Liver (tissue), 8 donors: ENCODE measurements at regions not wholly inside any gene's neighbourhood (a gene's known extent, or its start where the extent isn't known, plus 50 kb on each side); places are given as distances from the start of the nearest gene placed in this dataset.

ENCODE experiments used
- DNase-seq: peaks from one replicate; pipeline ENCODE4 v3.0.0-alpha.2; 2017; ENCODE audit warnings: low spot score
- H3K27ac ChIP-seq, 2 donors: one replicate each; pipeline ENCODE4 v1.7.0; 2013; ENCODE audit warnings: inconsistent platforms in 2 of 2, low read length in 2 of 2, control low read depth in 1 of 2, low read depth in 1 of 2, mild to moderate bottlenecking in 1 of 2
- H3K27me3 ChIP-seq, 4 donors: one replicate each; pipeline versions ENCODE4 v1.6.1 to v1.7.0; 2013; ENCODE audit warnings: low read length in 3 of 4, inconsistent platforms in 1 of 4, mild to moderate bottlenecking in 1 of 4, moderate library complexity in 1 of 4; ENCODE audit not compliant: control insufficient read depth in 4 of 4, insufficient read depth in 4 of 4
- H3K36me3 ChIP-seq, 4 donors: one replicate each; pipeline versions ENCODE4 v1.6.1 to v1.7.0; 2013; ENCODE audit warnings: low read length in 3 of 4, mild to moderate bottlenecking in 3 of 4, low read depth in 1 of 4, moderate library complexity in 1 of 4; ENCODE audit not compliant: control insufficient read depth in 4 of 4, insufficient read depth in 3 of 4
- H3K4me1 ChIP-seq, 4 donors: one replicate each; pipeline versions ENCODE4 v1.6.1 to v1.7.0; 2013; ENCODE audit warnings: low read length in 3 of 4, mild to moderate bottlenecking in 3 of 4, moderate library complexity in 1 of 4; ENCODE audit not compliant: control insufficient read depth in 4 of 4, insufficient read depth in 4 of 4
- H3K4me3 ChIP-seq, 3 donors: one replicate each; pipeline versions ENCODE4 v1.6.1 to v1.7.0; 2013; ENCODE audit warnings: low read length in 3 of 3, control low read depth in 1 of 3, low read depth in 1 of 3, mild to moderate bottlenecking in 1 of 3
- H3K9ac ChIP-seq, 2 donors: one replicate each; pipeline ENCODE4 v1.7.0; 2013; ENCODE audit warnings: low read length in 2 of 2, mild to moderate bottlenecking in 2 of 2, moderate library complexity in 2 of 2, control low read depth in 1 of 2, low read depth in 1 of 2
- H3K9me3 ChIP-seq, 4 donors: one replicate each; pipeline versions ENCODE4 v1.6.1 to v1.7.0; 2013; ENCODE audit warnings: low read length in 3 of 4; ENCODE audit not compliant: control insufficient read depth in 4 of 4
- CTCF ChIP-seq: fragments of 150-350 bp; IDR thresholded peaks from 2 replicates; pipeline ENCODE4 v1.5.1; 2017; ENCODE audit warnings: improper control_type of control experiment, low read depth, low read length; ENCODE audit not compliant: missing input control
- EGR1 ChIP-seq, 2 donors: IDR thresholded peaks; 2 replicates each; pipeline ENCODE4 v1.6.1; 2016 to 2018; ENCODE audit warnings: antibody characterized with exemption in 2 of 2, low read depth in 2 of 2
- FOXA1 ChIP-seq: IDR thresholded peaks from 2 replicates; pipeline ENCODE4 v1.6.1; 2016; ENCODE audit warnings: antibody characterized with exemption
- FOXA2 ChIP-seq: IDR thresholded peaks from 2 replicates; pipeline ENCODE4 v1.6.1; 2016; ENCODE audit warnings: antibody characterized with exemption
- GABPA ChIP-seq, 2 donors: IDR thresholded peaks in 1 of 2; conservative IDR thresholded peaks in 1 of 2; 2 replicates each; pipeline ENCODE4 v1.6.1; 2016; ENCODE audit warnings: antibody characterized with exemption in 2 of 2, mild to moderate bottlenecking in 1 of 2, moderate library complexity in 1 of 2
- HNF4A ChIP-seq, 2 donors: conservative IDR thresholded peaks; 2 replicates each; pipeline ENCODE4 v1.6.1; 2016; ENCODE audit warnings: antibody characterized with exemption in 2 of 2, mild to moderate bottlenecking in 2 of 2
- HNF4G ChIP-seq: IDR thresholded peaks from 2 replicates; pipeline ENCODE4 v1.6.1; 2016; ENCODE audit warnings: antibody characterized with exemption
- JUND ChIP-seq, 2 donors: IDR thresholded peaks; 2 replicates each; pipeline ENCODE4 v1.6.1; 2016; ENCODE audit warnings: antibody characterized with exemption in 2 of 2
- MAX ChIP-seq: IDR thresholded peaks from 2 replicates; pipeline ENCODE4 v1.6.1; 2016; ENCODE audit warnings: antibody characterized with exemption
- NR2F2 ChIP-seq: IDR thresholded peaks from 2 replicates; pipeline ENCODE4 v1.6.1; 2016; ENCODE audit warnings: antibody characterized with exemption
- RAD21 ChIP-seq, 2 donors: IDR thresholded peaks; 2 replicates each; pipeline ENCODE4 v1.6.1; 2016; ENCODE audit warnings: antibody characterized with exemption in 2 of 2, mild to moderate bottlenecking in 2 of 2
- RXRA ChIP-seq, 2 donors: IDR thresholded peaks; 2 replicates each; pipeline ENCODE4 v1.6.1; 2017 to 2018; ENCODE audit warnings: antibody characterized with exemption in 2 of 2, mild to moderate bottlenecking in 1 of 2
- SP1 ChIP-seq: IDR thresholded peaks from 2 replicates; pipeline ENCODE4 v1.6.1; 2018; ENCODE audit warnings: antibody characterized with exemption, mild to moderate bottlenecking
- TAF1 ChIP-seq: conservative IDR thresholded peaks from 2 replicates; pipeline ENCODE4 v1.6.1; 2016; ENCODE audit warnings: antibody characterized with exemption, mild to moderate bottlenecking
- YY1 ChIP-seq: IDR thresholded peaks from 2 replicates; pipeline ENCODE4 v1.6.1; 2016; ENCODE audit warnings: antibody characterized with exemption, mild to moderate bottlenecking
- ZBTB33 ChIP-seq: IDR thresholded peaks from 2 replicates; pipeline ENCODE4 v1.6.1; 2016; ENCODE audit warnings: antibody characterized with exemption
- WGBS: extraction: QIAGEN DNeasy Blood & Tissue Kit; methylation state at CpG from one replicate; pipeline ENCODE4 v1.1.7; 2013; 5-methylcytosine and 5-hydroxymethylcytosine counted together
- TF ChIP-seq, protein P1 (sequence below): IDR thresholded peaks from 2 replicates; pipeline ENCODE4 v1.6.1; 2016; ENCODE audit warnings: antibody characterized with exemption
- TF ChIP-seq, protein P2 (sequence below): IDR thresholded peaks from 2 replicates; pipeline ENCODE4 v1.6.1; 2016; ENCODE audit warnings: antibody characterized with exemption, mild to moderate bottlenecking
- donor health status: healthy.
- donor health status: healthy.
- donor health status: healthy.
- donor health status: healthy.
- donor health status: healthy.

- peaks cover 0 to 4% (median 0%) of the 10 kb centered on the region in 4 donors for H3K27me3 ChIP-seq
- TF ChIP-seq YY1 (peak; percentile 63), HNF4A (conservative IDR thresholded peaks at IDR 0.05) (peak in 1 of 2 donors; percentile 5), CTCF (no peak), EGR1 (IDR thresholded peaks at IDR 0.05; ENCODE audit: low read depth in 2 of 2) (no peak), JUND (IDR thresholded peaks at IDR 0.05) (no peak), FOXA1 (no peak), MAX (peak; percentile 85), NR2F2 (no peak), FOXA2 (no peak), SP1 (peak; percentile 49), HNF4G (no peak), RXRA (IDR thresholded peaks at IDR 0.05) (peak in 1 of 2 donors; percentile 24), GABPA (IDR thresholded peaks at IDR 0.05 in 1 of 2, conservative IDR thresholded peaks at IDR 0.05 in 1 of 2) (no peak), ZBTB33 (no peak), TAF1 (no peak), RAD21 (IDR thresholded peaks at IDR 0.05) (peak; percentile 48 to 53)
- TF ChIP-seq, protein P1, sequence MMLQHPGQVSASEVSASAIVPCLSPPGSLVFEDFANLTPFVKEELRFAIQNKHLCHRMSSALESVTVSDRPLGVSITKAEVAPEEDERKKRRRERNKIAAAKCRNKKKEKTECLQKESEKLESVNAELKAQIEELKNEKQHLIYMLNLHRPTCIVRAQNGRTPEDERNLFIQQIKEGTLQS: no peak
- TF ChIP-seq, protein P2, sequence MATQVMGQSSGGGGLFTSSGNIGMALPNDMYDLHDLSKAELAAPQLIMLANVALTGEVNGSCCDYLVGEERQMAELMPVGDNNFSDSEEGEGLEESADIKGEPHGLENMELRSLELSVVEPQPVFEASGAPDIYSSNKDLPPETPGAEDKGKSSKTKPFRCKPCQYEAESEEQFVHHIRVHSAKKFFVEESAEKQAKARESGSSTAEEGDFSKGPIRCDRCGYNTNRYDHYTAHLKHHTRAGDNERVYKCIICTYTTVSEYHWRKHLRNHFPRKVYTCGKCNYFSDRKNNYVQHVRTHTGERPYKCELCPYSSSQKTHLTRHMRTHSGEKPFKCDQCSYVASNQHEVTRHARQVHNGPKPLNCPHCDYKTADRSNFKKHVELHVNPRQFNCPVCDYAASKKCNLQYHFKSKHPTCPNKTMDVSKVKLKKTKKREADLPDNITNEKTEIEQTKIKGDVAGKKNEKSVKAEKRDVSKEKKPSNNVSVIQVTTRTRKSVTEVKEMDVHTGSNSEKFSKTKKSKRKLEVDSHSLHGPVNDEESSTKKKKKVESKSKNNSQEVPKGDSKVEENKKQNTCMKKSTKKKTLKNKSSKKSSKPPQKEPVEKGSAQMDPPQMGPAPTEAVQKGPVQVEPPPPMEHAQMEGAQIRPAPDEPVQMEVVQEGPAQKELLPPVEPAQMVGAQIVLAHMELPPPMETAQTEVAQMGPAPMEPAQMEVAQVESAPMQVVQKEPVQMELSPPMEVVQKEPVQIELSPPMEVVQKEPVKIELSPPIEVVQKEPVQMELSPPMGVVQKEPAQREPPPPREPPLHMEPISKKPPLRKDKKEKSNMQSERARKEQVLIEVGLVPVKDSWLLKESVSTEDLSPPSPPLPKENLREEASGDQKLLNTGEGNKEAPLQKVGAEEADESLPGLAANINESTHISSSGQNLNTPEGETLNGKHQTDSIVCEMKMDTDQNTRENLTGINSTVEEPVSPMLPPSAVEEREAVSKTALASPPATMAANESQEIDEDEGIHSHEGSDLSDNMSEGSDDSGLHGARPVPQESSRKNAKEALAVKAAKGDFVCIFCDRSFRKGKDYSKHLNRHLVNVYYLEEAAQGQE: no peak
- no peak overlapping the region for H3K27ac ChIP-seq
- H3K36me3 ChIP-seq: no peaks in the 10 kb centered on the region
- peaks cover 0 to 5% (median 0%) of the 10 kb centered on the region in 4 donors for H3K9me3 ChIP-seq
- H3K4me3 ChIP-seq: peak overlapping the region; percentile 12 to 56 (median 42)
- 16% methylated on average over 22 of the region's 22 CpGs for WGBS
- H3K9ac ChIP-seq: peak overlapping the region in 1 of 2 donors; percentile 57
- peaks cover 0 to 9% (median 1%) of the 10 kb centered on the region in 4 donors for H3K4me1 ChIP-seq
- peak; percentile 77 for DNase-seq
Measured at GRCh38 chr6:4647414-4648365, 128.5 kb upstream of the CDYL start.
